KOPT-K1 (cell line): ENCODE measurements at regions not wholly inside any gene's neighbourhood (a gene's known extent, or its start where the extent isn't known, plus 50 kb on each side); places are given as distances from the start of the nearest gene placed in this dataset.
"Not testable (repeated sequence)": the region's sequence is repeated elsewhere in the genome, so short reads cannot be mapped to it uniquely, and the experiment has no call there.

Source experiments
- H3K27ac ChIP-seq: fragments of 200-600 bp; sonication (generic); 2 replicates; pipeline ENCODE4 v1.5.1; 2016; ENCODE audit warnings: antibody characterized with exemption, mild to moderate bottlenecking, low read depth, low read length; ENCODE audit not compliant: poor library complexity, severe bottlenecking
- H3K36me3 ChIP-seq: fragments of 200-600 bp; sonication (generic); 2 replicates; pipeline ENCODE4 v1.5.1; 2017; ENCODE audit warnings: antibody characterized with exemption, mild to moderate bottlenecking, low read length, moderate library complexity; ENCODE audit not compliant: insufficient read depth
- H3K9me3 ChIP-seq: fragments of 200-600 bp; sonication (generic); 2 replicates; pipeline ENCODE4 v1.5.1; 2017; ENCODE audit warnings: antibody characterized with exemption, low read length, mild to moderate bottlenecking; ENCODE audit not compliant: insufficient read depth, poor library complexity, severe bottlenecking

- H3K9me3 ChIP-seq, result peaks cover 6% of the 10 kb centered on the region
- H3K36me3 ChIP-seq, result no peaks in the 10 kb centered on the region
- no peak overlapping the region for H3K27ac ChIP-seq
Measured at GRCh38 chr1:164366014-164366413, 193.0 kb upstream of the PBX1 start.

DNA sequence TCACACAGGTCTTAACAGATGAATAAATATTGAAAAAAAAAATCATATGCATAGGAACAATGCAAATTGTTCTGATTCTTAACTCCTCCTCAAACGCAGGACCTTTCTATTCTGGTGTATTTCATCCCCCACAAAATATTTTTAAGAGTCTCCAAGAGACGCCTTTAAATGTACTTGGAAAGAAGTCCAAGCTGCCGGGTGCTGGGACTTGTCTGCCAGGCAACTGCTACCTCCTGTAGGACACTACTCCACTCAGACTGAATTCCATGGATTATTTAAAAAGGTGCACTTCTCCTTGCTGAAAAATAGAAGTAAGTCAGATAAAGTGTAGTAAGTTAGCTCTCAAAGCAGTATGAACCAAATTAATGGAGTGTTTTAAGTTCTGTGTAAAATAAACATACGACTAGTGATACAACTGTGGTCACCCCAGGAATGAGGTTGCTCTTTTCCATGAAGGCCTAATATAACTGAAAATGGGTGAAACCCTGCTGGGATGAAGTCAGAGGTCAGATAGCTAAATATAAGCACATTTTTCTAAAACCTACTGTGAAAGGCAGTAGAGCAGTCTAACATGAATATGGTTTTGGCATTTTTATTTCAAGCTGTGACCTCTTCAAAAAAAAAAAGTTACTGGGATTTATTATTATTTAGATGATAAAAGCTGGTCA, 189.2 kb upstream of the PBX1 start:
- peaks cover 6% of the 10 kb centered on the region for H3K9me3 ChIP-seq
- H3K27ac ChIP-seq, result no peak overlapping the region
- no peaks in the 10 kb centered on the region for H3K36me3 ChIP-seq

- H3K36me3 ChIP-seq, result no peaks in the 10 kb centered on the region
- no peak overlapping the region for H3K27ac ChIP-seq
- no peaks in the 10 kb centered on the region for H3K9me3 ChIP-seq
Measured at GRCh38 chr1:164380893-164381292, 178.1 kb upstream of the PBX1 start.

GRCh38 chr1:164382384-164382783, 176.6 kb upstream of the PBX1 start:
- Histone ChIP-seq H3K36me3 (no peaks in the 10 kb centered on the region), H3K9me3 (no peaks in the 10 kb centered on the region), H3K27ac (no peak overlapping the region)

DNA sequence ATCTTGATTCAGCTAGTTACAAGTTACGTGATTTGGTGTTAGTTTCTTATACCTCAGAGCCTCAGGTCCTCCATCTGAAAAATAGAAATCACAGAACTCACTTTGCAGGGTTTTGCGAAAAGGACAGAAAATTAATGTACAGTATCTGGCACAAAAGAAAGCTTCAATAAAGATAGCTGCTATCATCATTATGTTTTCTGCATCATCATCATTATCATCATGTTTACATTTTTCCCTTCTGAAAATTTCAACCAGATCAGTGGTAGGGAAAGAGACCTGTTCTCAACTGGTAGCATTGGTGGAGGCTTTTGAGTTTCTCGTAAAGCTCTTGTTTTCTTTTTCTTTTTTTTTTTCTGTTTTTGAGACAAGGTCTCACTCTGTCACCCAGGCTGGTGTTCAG, 174.7 kb upstream of the PBX1 start:
- Histone ChIP-seq H3K36me3 (no peaks in the 10 kb centered on the region), H3K9me3 (no peaks in the 10 kb centered on the region), H3K27ac (no peak overlapping the region)

GRCh38 chr1:164417016-164417704, 141.8 kb upstream of the PBX1 start:
- Histone ChIP-seq H3K27ac (no peak overlapping the region), H3K9me3 (no peaks in the 10 kb centered on the region), H3K36me3 (no peaks in the 10 kb centered on the region)

DNA sequence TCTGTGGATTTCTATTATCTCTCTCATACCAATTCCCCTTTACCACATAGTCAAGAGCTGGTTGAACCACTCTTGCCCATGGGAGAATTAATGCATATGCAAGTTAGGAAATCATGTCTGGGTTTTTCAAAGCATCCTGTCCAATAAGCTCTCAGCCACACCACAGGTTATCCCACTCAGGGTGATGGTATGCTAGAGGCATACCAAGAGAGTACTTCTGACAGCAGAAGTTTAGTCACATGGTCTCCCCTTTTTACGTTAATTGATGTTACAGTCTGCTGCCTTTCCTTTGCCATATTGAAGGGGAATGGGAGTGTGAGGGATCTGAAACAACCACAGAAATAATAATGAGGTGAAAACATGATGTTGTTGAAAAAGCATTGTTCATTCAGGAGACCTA, 135.8 kb upstream of the PBX1 start:
- no peak overlapping the region for H3K27ac ChIP-seq
- no peaks in the 10 kb centered on the region for H3K9me3 ChIP-seq
- no peaks in the 10 kb centered on the region for H3K36me3 ChIP-seq

GRCh38 chr1:164433141-164433817, 125.7 kb upstream of the PBX1 start:
- H3K9me3 ChIP-seq, result no peaks in the 10 kb centered on the region
- H3K27ac ChIP-seq, result no peak overlapping the region
- no peaks in the 10 kb centered on the region for H3K36me3 ChIP-seq

DNA sequence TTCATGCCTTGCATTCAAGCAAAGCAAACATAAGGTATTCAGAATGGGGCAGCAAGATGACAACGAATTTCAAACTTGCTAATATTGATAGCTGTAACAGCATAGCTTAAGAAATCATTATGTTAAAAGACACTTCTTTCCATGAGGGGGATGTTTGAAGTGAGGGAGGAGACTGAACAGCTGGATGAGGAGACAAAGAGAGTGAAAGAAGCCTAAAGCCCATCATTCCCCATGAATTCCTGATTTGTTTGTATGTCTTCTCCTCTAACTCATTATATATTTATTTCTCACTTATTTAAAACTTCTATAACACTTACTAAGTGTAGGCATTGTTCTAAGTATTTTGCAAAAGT, 125.2 kb upstream of the PBX1 start:
- Histone ChIP-seq H3K27ac (no peak overlapping the region), H3K36me3 (no peaks in the 10 kb centered on the region), H3K9me3 (no peaks in the 10 kb centered on the region)

DNA sequence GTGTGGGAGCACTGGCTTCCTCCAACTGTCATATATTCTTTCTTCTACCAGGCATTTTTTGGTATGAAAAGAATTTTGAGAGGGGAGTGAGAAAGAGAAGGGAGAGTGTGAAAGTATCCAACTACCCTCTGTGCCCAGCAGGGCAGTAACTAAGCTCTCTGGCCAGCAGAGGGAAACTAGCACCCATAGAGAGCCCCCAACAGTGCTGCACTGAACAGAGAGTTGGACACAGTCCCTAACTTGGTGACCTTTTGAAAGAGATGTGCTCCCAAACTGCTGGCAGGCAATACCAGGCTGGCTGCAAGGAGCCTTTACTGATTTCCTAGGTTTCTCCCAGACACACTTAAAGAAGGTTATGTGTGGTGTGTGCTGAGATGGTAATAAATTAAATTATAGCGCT, 118.8 kb upstream of the PBX1 start:
- H3K27ac ChIP-seq, result no peak overlapping the region
- no peaks in the 10 kb centered on the region for H3K9me3 ChIP-seq
- no peaks in the 10 kb centered on the region for H3K36me3 ChIP-seq

DNA sequence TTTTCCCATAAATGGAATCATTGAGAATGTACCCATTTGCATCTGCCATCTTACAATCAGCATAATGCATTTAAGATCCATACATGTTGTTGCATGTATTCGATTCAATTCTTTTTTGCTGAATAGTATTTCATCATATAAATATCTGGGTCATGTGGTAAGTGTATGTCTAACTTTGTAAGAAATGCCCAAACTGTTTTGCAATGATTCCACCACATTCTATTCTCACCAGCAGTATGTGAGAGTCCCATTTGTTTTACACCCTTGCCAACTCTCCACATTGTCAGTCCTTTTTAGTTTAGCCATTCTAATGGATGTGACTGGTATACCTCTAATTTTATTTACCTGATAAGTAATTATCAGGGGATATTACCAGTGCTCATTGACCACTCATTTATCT, 115.8 kb upstream of the PBX1 start:
- Histone ChIP-seq H3K36me3 (no peaks in the 10 kb centered on the region), H3K9me3 (no peaks in the 10 kb centered on the region), H3K27ac (no peak overlapping the region)

GRCh38 chr1:164443836-164444235, 115.1 kb upstream of the PBX1 start:
- Histone ChIP-seq H3K27ac (no peak overlapping the region), H3K9me3 (no peaks in the 10 kb centered on the region), H3K36me3 (no peaks in the 10 kb centered on the region)

DNA sequence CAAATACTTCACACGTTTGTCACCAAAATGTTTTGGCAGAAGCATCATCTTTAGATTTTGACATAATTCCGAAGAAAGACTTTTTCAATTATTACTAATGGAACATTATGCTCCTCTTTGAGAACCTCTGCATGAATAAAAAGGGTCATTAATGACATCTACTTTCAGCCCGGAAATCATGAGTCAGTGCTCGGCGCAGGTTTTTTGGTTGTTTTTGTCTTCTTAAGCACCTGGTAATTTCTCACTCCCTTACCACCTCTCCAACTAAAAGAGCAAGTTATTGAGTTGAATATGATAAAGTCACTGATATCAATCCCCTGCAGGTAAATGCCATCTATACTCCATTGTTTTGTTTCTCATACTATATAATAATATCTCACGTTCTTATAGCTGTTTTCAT, 113.0 kb upstream of the PBX1 start:
- Histone ChIP-seq H3K36me3 (no peaks in the 10 kb centered on the region), H3K9me3 (no peaks in the 10 kb centered on the region), H3K27ac (no peak overlapping the region)

DNA sequence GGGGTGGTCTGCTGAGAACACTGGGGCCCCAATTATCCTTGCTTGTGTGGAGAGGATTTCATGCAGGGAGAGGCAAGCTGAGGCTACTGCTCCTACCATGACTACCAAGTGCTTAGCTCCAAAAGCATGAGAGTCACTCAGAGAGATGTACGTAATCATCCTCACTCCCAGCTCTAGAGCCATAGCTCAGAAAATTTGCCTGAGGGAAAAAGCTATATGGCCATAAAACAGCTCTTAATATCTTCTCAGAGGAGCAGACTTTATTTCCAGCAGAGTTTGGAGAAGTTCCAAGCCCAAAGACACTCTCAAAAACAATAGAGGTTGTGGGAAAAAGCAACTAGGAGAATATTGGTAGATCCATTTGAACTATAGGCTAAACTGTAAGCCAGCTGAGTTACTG, 106.4 kb upstream of the PBX1 start:
- Histone ChIP-seq H3K9me3 (no peaks in the 10 kb centered on the region), H3K36me3 (no peaks in the 10 kb centered on the region), H3K27ac (no peak overlapping the region)

GRCh38 chr1:164456272-164456671, 102.7 kb upstream of the PBX1 start:
- Histone ChIP-seq H3K27ac (no peak overlapping the region), H3K36me3 (no peaks in the 10 kb centered on the region)

GRCh38 chr1:164459176-164459575, 99.8 kb upstream of the PBX1 start:
- not testable (repeated sequence) for H3K36me3 ChIP-seq, H3K27ac ChIP-seq, H3K9me3 ChIP-seq

More at GRCh38 chr1:164456272-164456671, 102.7 kb upstream of the PBX1 start:
- no peaks in the 10 kb centered on the region for H3K9me3 ChIP-seq
